GM19239 (cell line): ENCODE measurements at regions not wholly inside any gene's neighbourhood (a gene's known extent, or its start where the extent isn't known, plus 50 kb on each side); places are given as distances from the start of the nearest gene placed in this dataset.
"Not testable (repeated sequence)": the region's sequence is repeated elsewhere in the genome, so short reads cannot be mapped to it uniquely, and the experiment has no call there.

ENCODE experiments used
- DNase-seq: peaks from one replicate; pipeline ENCODE4 v3.0.0; 2011; ENCODE audit warnings: low spot score; ENCODE audit not compliant: insufficient read length
- FAIRE-seq: peaks from 2 replicates; lab custom pipeline; 2011; peaks lifted over from hg19 to GRCh38; lab: Jason Lieb, UNC

DNA sequence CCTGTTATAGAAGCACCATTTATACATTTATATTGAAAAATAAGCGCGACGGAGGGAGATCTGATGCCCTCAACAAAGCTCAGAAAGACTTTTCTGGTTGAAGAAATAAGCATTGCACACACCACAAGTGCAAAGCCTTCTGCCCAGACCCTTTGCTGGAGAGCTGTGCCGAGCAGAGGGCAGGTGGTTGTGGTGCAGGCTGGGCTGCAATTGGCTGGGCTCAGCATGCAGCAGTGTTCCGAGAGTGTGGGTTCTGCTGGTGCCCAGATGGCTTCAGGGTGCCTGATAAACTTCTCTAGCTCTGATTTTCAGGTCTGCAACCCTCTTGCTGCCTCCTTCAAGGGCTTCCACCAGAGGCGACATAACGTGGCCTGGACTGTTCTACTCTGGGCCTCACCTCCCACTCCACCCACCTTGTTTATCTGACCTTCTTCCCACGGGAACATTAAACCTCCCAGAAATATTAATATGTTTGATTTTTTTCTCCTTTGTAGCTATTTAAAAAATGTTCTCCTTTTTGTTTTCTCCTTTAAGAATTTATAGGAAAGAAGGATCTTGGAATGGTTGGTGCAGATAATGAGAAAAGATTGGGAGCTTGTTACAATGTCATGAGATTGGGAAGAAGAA, 113.6 kb upstream of the ITGA6 start:
- DNase-seq (no peak), FAIRE-seq (no peak)

DNA sequence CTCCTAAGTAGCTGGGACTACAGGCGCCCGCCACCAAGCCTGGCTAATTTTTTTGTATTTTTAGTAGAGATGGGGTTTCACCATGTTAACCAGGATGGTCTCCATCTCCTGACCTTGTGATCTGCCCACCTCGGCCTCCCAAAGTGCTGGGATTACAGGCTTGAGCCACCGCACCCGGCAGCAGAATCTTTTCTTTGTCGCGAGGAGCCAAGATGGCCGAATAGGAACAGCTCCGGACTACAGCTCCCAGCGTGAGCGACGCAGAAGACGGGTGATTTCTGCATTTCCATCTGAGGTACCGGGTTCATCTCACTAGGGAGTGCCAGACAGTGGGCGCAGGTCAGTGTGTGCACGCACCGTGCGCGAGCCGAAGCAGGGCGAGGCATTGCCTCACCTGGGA, 112.3 kb upstream of the ITGA6 start:
- not testable (repeated sequence) for FAIRE-seq, DNase-seq

DNA sequence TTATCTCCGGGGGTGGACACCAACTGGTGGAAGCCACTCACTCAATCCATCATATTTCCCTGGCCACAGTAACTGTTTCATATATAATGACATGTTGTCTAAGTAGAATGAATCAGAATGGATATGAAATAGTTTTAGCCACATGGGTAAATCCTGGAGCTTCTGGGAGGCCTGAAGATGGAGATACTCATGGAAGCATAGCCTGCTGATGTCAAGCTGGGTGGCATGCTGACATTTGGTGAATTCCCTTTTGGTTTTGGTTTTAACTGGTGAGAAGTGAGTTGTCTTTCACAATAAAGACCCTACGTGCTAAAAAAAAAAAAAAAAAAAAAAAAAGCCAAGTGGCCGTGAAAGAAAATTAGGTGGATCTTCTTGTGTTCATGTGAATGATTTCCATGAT, 105.3 kb upstream of the ITGA6 start:
- no peak for FAIRE-seq

DNA sequence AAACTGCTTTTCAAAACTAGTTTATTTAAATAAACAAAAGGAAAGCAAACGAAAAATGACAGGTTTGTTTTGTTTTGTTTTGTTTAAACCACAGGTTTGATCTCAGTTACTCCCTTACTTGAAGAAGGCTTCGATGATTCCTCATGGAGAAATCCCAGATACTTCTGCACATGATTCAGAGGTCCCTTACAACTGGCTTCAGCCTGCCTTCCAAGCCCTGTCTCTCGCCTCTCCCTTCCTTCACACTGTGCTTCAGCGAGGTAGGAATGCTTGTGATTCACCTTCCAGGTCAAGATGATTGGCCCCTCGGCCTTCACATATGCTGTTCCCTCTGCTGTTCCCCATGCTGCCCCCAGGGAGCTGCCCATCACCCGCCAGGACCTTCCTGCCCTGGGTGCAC, 104.1 kb upstream of the ITGA6 start:
- DNase-seq, result no peak
- FAIRE-seq, result no peak

More for the DNA sequence above, 105.3 kb upstream of the ITGA6 start:
- DNase-seq, result no peak

DNA sequence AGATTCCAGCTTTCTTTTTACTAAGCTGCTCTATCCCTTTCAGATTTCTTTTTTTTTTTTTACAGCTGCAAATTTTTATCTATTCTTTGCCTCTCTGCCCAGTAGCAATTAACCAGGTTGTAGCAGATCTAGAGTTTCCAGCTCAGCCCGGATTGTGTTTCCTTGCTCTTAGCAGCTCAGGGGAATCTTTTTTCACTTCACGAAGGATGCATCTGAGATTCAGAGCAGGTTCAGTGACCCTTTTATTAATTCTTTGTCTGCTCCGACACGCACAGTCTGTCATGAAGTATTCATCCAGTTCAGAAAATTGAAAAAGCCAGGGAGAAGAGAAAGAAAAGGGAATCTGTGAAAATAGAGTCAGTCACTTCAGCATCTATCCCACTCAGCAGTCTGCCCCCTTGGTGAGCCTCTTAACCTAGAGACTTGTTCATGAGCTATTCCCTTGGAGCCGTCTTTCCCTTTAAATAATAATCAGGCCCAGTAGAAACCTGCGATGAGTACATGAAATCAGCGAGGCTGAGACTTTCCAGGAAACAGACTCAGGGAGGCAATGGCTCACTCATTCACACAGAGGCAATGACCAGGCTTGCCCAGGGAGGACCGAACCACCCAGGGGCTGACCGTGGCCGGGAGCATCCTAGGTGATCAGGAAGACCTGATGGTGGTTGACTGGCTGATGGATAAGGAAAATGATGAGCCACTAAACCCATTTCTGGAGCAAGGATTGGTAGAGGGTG, 103.4 kb upstream of the ITGA6 start:
- no peak for DNase-seq
- FAIRE-seq, result no peak

DNA sequence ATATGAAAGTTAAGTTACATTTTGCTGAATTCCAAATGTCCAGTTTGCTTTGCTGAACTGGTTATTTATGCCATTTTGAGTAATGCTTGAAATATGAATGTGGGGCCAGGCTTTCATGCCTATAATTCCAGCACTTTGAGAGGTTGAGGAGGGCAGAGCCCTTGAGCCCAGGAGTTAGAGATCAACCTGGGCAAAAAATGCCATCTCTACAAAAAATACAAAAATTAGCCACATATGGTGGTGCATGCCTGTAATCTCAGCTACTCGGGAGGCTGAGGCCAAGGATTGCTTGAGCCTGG, 101.2 kb upstream of the ITGA6 start:
- FAIRE-seq, result no peak
- no peak for DNase-seq

DNA sequence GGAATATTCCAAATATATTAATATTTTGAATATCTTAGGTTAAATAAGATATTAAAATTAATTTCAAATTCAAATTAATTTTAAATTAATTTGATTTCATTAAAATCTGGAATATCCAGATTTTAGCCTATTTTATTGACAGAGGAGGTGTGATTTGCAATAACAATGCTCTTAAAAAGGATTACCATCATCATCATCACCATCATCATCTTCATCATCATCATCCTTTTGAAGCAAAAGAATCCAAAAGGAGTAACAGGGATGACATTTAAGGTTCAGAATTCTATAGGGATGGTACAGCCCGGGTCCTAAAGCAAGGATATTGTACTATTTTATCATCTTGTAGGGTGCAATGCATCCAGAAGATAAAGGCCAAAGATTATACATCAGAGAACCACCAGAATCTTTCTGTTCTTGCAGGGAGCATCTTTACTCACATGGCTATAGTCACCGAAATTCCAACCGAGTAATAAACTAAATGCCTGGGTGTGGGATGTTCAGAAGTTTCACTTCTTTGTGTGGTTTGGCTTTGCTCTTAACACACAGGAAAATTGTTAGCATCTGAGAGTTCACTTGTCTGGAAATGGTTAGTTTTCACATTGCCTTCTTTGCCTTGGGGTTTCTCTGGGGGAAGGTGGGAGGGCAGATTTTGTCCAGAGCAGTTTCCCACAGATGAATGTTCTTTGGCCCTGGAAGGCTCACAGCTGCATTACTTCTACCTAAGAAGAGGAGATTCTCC, 99.1 kb upstream of the ITGA6 start:
- DNase-seq (no peak), FAIRE-seq (no peak)

DNA sequence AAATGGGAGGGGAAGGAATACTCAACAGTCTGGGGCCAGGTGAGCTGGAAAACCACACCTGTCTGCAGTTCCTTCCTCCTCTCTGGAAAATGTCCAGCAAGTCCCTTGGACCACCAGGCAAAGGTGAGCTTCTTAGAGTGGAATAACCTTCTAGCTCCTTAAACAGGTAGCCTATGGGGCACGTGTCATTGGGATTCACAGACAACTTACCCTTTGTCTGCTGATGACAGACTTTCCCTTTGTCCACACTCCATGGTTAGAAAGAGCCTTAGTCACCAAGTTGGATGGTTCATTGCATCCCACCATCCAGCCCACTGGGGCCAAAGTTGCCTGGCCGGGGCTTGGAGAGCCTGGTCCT, 98.0 kb upstream of the ITGA6 start:
- no peak for DNase-seq
- no peak for FAIRE-seq

DNA sequence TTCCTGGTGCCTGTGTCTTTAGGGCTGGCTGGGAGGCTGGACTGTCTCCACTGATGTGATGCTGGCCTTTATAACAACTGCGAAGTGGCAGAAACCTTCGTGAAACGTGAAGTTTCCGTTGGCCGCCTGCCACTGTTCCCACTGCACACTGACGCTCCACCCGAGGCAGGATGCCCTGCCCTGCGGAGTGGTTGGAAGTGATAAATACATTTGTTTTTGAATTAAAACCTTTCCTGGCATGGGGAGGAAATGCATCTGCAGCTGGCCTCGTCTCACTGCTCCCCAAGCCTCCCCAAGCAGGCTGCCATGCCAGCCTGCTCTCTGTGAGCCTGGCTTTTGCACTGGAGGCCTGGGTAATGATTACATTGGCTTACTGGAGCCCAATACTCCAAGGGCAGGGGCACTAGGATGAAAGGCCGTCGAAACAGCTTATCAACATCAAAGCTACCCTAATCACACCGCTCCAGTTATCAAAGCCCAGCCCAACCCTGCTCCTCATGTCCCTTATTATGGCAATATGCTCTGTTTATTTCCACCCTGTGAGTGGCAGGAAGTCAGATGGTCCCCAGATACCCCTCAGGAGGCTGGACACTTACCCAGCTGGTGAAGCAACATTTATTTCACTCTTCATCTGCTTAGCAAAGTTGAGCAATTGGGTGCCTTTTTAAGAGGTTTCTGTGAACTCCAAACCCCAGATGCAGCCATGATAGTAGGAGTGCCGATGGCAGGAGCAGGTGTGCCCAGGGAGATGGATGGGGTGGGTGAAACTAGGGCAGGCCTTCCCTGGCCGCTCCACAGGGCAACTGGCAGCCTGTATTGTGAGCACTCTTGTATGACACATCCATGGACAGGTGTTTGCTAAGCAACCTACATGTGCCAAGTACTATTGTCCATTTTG, 97.4 kb upstream of the ITGA6 start:
- DNase-seq, result no peak
- FAIRE-seq, result no peak

DNA sequence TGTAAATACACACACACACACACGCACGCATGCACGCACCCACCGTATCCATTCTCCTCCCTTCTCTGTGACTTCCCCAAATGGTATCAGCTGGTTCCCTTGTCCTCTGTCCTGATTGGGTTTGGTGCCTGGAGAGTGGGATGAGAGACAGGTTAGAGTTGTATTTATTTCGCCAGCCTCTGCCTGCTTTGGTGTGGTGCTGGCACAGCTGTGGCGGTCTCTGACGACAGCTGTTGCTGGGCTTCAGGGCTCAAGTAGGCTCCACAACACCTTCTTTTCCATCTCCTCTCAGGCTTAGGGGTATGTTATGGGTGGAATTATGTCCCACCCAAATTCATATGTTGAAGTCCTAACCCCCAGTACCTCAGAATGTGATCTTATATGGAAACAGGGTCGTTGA, 94.9 kb upstream of the ITGA6 start:
- DNase-seq (no peak), FAIRE-seq (no peak)

DNA sequence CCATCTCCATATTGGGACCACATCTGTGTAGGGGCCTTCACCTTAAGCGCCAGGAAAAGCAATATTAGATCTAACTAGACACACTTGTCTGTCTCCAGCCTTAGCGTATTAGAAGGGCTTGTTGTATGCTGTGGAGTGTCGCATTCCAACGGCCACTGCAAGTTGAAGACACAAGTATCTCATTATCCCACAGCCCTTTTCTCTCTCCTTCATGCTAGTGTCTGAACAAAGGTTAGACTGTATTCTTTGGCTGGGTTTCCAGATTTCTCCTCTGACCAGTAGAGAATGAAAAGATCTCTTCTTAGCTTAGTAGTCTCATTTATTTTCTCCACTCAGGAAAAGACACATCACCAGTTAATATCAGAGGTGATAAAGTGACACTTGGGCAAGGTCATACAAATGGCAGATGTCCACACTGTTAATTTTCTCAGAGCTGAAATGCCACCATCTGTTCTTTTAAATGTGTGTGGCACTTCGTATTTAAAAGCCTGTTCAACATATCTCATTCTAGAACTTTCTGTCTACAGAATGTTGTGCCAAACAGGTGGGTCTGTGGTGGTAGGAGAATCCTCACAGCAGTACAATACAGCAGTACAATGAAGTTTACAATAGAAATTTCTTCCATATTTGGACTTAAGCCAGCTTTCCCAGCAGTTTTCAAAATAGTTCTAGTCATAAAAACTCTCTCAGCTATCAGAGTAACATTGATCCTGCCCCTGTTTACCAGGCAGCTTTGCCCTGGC, 94.0 kb upstream of the ITGA6 start:
- FAIRE-seq (no peak), DNase-seq (no peak)

DNA sequence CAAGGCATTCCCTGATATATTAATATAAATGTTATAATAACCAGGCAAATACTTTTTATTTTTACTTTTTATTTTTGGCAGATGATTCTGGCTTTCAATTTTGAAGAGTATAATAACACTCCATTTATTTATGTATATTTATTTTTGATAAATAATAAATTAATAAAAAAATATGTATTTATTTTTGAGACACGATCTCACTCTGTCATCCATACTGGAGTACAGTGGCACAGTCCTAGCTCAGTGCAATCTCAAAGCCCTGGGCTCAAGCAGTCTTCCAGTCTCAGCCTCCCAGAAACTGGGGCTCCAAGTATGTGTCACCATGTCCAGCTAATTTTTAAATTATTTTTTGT, 93.4 kb upstream of the ITGA6 start:
- FAIRE-seq (no peak), DNase-seq (no peak)

DNA sequence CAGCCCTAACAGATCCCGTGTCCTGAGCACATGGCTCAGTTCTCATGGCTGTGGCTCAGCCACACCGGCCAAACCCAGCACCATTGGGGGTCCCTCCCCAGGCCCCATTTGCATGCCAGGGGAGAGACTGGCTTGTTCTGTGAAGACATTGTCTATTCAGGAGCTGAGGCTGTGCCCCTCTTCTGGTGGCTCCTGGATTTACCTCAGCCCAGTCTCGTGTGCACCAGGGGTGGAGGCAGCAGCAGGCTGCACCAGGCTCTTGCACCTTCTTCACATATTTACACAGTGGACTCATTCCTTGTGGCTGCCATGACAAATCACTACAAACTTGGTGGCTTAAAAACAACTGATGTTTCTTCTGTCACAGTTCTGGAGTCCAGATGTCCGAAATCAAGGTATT, 92.4 kb upstream of the ITGA6 start:
- FAIRE-seq (no peak), DNase-seq (no peak)

DNA sequence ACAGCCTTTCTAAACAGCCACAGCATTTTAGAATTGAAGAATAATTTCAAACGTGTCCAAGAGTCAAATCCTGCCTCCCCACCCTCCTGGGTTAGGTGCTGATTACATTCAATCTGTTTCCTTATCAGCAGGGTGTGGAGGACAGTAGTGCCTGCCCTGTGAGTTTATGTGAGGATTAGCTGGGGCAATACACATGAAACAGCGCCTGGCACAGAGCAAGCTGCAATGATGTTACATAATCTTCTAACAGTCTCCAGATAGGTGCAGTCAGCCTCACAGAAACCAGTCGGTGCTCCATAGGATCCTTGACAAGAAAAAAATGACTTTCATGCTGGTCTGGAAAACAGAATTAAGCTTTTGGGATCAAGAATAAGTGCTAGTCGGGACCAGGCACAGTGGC, 91.7 kb upstream of the ITGA6 start:
- DNase-seq (no peak), FAIRE-seq (no peak)

DNA sequence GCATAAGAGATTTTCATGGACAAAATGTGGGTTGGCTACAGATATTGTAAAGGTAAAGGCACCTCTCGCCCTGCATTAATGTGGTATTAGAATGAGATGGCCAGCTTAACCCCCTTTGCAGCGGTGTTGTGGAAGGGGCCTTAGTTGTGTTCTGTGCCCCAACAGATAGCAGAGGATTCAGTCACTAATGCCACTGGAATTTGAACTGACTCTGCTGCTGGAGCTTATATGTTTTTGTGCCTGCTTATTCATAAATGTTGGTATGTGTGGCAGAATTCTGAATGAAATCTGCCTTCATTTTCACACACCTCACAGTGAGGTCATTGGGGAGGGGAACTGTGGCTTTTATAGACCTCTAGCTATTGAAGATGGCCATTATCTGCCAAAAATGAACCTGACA, 90.7 kb upstream of the ITGA6 start:
- DNase-seq (no peak), FAIRE-seq (no peak)

DNA sequence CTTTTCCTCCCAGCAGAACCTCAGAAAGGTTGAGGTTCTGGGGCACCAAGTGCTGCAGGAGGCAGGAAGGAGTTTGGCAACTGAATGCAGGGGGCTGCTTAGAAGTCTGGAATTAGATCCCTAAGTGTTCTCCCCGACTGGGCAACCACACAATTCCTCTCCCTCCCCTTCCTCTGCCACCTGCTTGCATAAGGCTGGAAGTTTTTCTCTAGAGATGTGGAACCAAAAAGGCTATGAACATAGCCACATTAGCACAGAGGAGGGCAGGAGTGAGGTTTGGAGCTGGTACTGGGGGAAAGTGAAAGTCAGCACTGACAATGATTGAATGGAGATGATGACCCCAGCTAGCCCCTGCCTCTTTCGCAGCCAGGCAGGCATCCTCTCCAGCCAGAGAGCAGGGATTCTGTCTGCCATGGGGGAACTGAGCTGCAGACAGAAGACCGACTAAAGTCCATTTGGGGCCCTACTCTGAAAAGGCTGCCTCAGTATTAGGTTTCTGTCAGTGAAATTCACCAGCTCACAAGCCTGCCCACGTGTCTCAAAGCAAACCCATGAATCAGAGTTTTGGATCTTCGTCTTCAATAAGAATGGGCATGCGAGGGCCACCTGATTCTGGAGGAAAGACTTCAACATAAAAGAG, 87.9 kb upstream of the ITGA6 start:
- no peak for DNase-seq
- FAIRE-seq, result no peak

DNA sequence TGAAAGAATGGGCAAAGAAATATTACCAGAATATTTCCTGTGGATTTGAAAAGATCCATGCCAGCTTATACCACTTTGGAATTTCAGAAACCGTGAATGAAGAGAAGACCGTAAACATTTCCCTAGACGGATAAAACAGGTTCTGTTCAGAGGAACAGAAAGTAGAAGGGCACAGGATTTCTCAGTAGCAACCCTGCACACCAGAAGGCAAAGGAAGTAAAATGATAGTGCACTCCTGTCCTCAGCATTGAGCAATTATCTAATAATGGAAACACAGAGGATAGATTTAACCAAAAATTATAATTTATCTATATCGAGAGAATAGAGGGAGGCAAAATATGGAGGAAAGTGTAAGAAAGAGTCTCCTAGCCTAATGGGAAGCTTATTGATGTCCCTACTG, 87.0 kb upstream of the ITGA6 start:
- DNase-seq (no peak), FAIRE-seq (no peak)

DNA sequence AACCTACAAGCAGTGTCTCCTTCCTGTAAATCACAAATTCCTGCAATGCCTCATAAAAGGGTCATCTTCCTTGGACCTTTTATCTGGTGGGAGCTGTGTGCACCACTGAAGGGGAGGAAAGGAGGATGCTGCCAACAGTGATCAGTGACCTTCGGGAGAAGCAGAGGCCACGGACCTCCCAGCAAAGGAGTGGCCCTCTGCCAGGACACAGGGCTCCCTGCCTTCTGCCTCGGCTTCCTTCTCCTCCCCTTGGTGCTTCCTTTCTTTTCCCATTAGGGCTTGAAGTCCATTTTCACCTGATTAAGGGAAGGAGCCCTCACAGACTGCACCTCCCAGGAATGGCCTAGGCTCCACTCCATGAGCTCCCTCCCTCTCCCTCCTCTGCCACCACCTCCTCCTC, 85.3 kb upstream of the ITGA6 start:
- DNase-seq (no peak), FAIRE-seq (no peak)

DNA sequence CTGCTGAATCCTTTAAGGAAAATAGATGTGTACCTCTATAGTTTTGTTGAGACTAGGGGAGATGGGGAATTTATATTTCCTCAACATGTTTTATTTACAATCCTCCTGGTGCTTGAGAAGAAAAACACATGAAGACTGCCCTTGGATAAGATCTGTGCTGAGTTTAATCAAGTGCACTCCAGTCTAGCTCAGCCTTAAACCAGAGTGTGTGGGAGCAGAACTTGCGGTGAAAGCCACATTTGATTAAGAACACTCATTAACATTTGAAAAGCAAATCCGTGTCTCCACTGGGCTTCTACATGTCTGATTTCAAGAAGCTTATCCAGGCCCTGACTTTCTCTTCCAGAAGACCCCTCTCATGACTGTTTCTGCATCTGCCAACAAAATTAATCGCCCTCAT, 84.8 kb upstream of the ITGA6 start:
- DNase-seq (no peak), FAIRE-seq (no peak)

DNA sequence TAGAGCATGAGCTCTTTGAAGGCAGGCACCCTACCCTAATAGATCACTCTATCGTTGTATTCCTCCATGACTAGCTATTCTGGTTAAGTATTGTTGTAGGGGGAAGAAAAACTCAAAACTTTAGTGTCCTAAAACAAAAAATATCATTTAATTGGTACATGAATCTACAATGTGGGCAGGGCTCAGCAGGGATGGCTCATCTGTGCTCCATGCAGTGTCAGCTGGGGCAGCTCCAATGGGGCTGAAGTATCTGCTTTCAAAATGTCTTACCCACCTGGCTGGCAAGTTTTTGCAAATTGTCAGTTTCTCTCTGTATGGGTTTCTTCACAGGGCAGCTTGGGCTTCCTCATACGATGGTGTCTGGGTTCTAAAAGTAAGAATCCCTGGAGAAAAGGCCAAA, 83.2 kb upstream of the ITGA6 start:
- no peak for FAIRE-seq

More for the DNA sequence above, 83.2 kb upstream of the ITGA6 start:
- DNase-seq, result no peak
